NB4 (cell line): ENCODE measurements at regions not wholly inside any gene's neighbourhood (a gene's known extent, or its start where the extent isn't known, plus 50 kb on each side); places are given as distances from the start of the nearest gene placed in this dataset.

ENCODE experiments used
- DNase-seq: peaks from one replicate; pipeline ENCODE4 v3.0.0; 2010; ENCODE audit warnings: low read depth
- H3K4me3 ChIP-seq: one replicate; pipeline ENCODE4 v1.5.1; 2011; ENCODE audit warnings: mild to moderate bottlenecking, low read depth, low read length, moderate library complexity
- CTCF ChIP-seq: IDR thresholded peaks from one replicate; pipeline ENCODE4 v1.5.1; 2012; ENCODE audit warnings: low read depth, low read length
- MAX ChIP-seq: IDR thresholded peaks from 2 replicates; pipeline ENCODE4 v1.6.1; 2011; ENCODE audit warnings: low read depth, low read length
- MYC ChIP-seq: IDR thresholded peaks from 2 replicates; pipeline ENCODE4 v1.6.1; 2011; ENCODE audit warnings: low read depth, low read length
- POLR2A ChIP-seq: IDR thresholded peaks from 2 replicates; pipeline ENCODE4 v1.6.1; 2011; ENCODE audit warnings: mild to moderate bottlenecking; ENCODE audit not compliant: insufficient read length; ENCODE audit errors: extremely low read depth

DNA sequence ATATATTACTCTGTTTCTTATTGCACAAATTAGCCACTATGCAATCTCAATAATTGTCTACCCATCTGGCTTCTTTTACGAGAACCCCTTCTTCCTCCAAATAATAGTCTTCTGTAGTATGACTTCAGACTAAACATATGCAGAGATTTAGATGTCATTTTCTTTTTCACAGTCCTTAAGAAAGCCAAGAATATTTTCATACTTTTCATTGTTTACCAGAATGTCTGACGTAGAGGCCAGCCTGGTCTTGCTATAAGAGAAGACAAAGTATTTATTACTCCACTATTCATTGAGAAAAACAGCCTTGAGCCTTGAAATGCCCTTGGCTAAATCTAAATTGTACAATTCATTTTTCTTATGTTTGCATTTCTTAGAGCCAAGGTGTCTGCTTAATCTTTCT lies 714.9 kb upstream of the CXADR start:
- DNase-seq = no peak
- TF ChIP-seq CTCF = no peak
- TF ChIP-seq MAX = no peak
- no peak for TF ChIP-seq MYC
- no peak for TF ChIP-seq POLR2A
- H3K4me3 ChIP-seq = no peak overlapping the region

- no peak overlapping the region for H3K4me3 ChIP-seq
- DNase-seq = no peak
- TF ChIP-seq CTCF (no peak), MYC (no peak), MAX (no peak), POLR2A (no peak)
These were observed 712.1 kb upstream of the CXADR start for GRCh38 chr21:16800536-16801275.

DNA sequence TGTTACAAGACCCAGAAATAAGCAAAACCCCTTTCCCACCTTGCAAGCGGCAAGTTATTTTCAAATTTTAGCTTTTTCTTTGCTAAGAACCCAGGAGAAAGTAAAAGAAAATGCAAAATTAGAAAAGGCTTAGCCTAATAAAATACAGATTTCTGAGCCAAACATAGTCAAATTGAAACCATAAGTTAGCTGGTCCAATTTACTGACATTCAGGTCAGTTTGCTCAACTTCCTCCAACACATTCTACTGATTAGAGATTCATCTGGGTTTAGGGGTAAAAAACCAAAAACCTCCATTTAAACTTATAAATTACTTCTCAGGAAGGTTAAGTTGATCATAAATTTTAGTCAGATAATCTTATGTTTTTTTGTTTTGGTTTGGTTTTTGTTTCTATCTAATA lies 701.8 kb upstream of the CXADR start:
- H3K4me3 ChIP-seq = no peak overlapping the region
- TF ChIP-seq CTCF = no peak
- no peak for TF ChIP-seq MYC
- TF ChIP-seq POLR2A = no peak
- no peak for TF ChIP-seq MAX
- DNase-seq = no peak

DNA sequence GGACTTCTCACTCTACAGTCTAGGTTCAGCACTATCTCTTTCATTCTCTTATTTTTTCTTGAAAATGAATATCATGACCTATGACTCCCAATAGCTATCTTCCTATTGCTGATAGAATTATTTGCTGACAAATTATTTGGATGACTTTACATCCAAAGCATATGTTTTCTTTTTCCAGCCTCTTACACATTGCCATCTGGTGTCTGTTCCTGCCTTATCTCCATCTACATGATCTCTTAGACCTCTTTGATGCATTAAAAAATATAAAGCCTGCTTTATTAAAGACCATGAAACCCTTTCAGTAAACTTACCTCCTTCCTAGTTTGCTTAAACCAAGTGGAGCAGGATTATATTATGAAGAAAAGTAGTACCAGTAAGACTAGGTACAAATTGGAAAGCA lies 700.9 kb upstream of the CXADR start:
- no peak overlapping the region for H3K4me3 ChIP-seq
- no peak for TF ChIP-seq POLR2A
- no peak for TF ChIP-seq CTCF
- TF ChIP-seq MYC = no peak
- no peak for TF ChIP-seq MAX
- no peak for DNase-seq

DNA sequence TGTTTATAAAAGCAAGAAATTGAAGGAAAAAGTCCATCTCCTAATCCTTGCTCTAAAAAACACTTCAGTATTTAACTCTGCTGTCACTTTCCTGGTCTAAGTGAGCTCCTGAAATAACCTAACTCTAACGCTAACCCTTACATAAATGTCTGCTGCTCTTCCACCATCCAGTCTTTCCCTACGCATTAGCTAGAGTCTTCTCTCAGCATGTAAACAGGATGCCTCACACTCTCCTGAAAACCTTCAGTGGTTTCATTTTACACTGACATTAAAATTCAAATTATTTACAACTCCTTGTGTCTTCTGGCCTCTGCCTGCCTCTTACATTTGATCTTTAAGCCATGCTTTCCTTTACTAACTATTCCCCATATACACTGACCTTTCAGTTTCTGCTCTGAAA lies 697.6 kb upstream of the CXADR start:
- no peak for DNase-seq
- no peak overlapping the region for H3K4me3 ChIP-seq
- TF ChIP-seq MYC (no peak), CTCF (no peak), MAX (no peak), POLR2A (no peak)
